EL (cell line): ENCODE measurements at regions not wholly inside any gene's neighbourhood (a gene's known extent, or its start where the extent isn't known, plus 50 kb on each side); places are given as distances from the start of the nearest gene placed in this dataset.
A peak's percentile ranks its signal among the peaks of the same experiment; 100 is the strongest.
"Not testable (repeated sequence)": the region's sequence is repeated elsewhere in the genome, so short reads cannot be mapped to it uniquely, and the experiment has no call there.

ENCODE experiments used
- DNase-seq: peaks from one replicate; pipeline ENCODE4 v3.0.0-alpha.2; 2016

GRCh38 chr15:38614621-38615020 lies 50.0 kb upstream of the RASGRP1 start:
- no peak for DNase-seq

GRCh38 chr15:38617831-38618230 lies 53.2 kb upstream of the RASGRP1 start:
- DNase-seq, result no peak

GRCh38 chr15:38618242-38618955 lies 53.8 kb upstream of the RASGRP1 start:
- no peak for DNase-seq

GRCh38 chr15:38620098-38620497 lies 55.5 kb upstream of the RASGRP1 start:
- no peak for DNase-seq

GRCh38 chr15:38620851-38621594 lies 56.4 kb upstream of the RASGRP1 start:
- DNase-seq, result no peak

GRCh38 chr15:38622304-38622703 lies 57.7 kb upstream of the RASGRP1 start:
- DNase-seq, result no peak

GRCh38 chr15:38622908-38623307 lies 58.3 kb upstream of the RASGRP1 start:
- no peak for DNase-seq

GRCh38 chr15:38623744-38624143 lies 59.1 kb upstream of the RASGRP1 start:
- DNase-seq, result no peak

GRCh38 chr15:38624244-38625205 lies 59.9 kb upstream of the RASGRP1 start:
- DNase-seq, result no peak

- DNase-seq, result no peak
Observed at GRCh38 chr15:38625886-38626285, 61.3 kb upstream of the RASGRP1 start.

GRCh38 chr15:38626443-38627050 lies 61.9 kb upstream of the RASGRP1 start:
- no peak for DNase-seq

- no peak for DNase-seq
Observed at GRCh38 chr15:38627689-38628277, 63.2 kb upstream of the RASGRP1 start.

- DNase-seq, result no peak
Observed at GRCh38 chr15:38631119-38632075, 66.8 kb upstream of the RASGRP1 start.

- DNase-seq, result no peak
Observed at GRCh38 chr15:38635170-38635569, 70.6 kb upstream of the RASGRP1 start.

- no peak for DNase-seq
Observed at GRCh38 chr15:38636597-38636996, 72.0 kb upstream of the RASGRP1 start.

GRCh38 chr15:38638126-38638525 lies 73.5 kb upstream of the RASGRP1 start:
- DNase-seq, result no peak

- DNase-seq, result no peak
Observed at GRCh38 chr15:38638811-38639210, 74.2 kb upstream of the RASGRP1 start.

GRCh38 chr15:38642689-38643270 lies 78.2 kb upstream of the RASGRP1 start:
- DNase-seq, result no peak

GRCh38 chr15:38644353-38644752 lies 79.7 kb upstream of the RASGRP1 start:
- not testable (repeated sequence) for DNase-seq

GRCh38 chr15:38646716-38647115 lies 82.1 kb upstream of the RASGRP1 start:
- no peak for DNase-seq

- peak; percentile 18 for DNase-seq
Observed at GRCh38 chr15:38647683-38648082, 83.1 kb upstream of the RASGRP1 start.
